GF-D8 (cell line): ENCODE measurements at regions not wholly inside any gene's neighbourhood (a gene's known extent, or its start where the extent isn't known, plus 50 kb on each side); places are given as distances from the start of the nearest gene placed in this dataset.

ENCODE experiments used
- DNase-seq: peaks from one replicate; lab custom pipeline; 2025; lab: John Stamatoyannopoulos, UW

- no peak for DNase-seq
These were observed 86.5 kb downstream of the MTRR start for GRCh38 chr5:7955476-7955875.

GRCh38 chr5:7957329-7957728 is 88.4 kb downstream of the MTRR start:
- DNase-seq, result no peak

GRCh38 chr5:7960142-7960541 is 91.2 kb downstream of the MTRR start:
- DNase-seq, result no peak

GRCh38 chr5:7961540-7961939 is 92.6 kb downstream of the MTRR start:
- DNase-seq, result no peak

GRCh38 chr5:7970816-7971215 is 101.9 kb downstream of the MTRR start:
- DNase-seq, result no peak

GRCh38 chr5:7976411-7977190 is 107.7 kb downstream of the MTRR start:
- DNase-seq, result no peak

- DNase-seq, result no peak
These were observed 109.2 kb downstream of the MTRR start for GRCh38 chr5:7978114-7978513.

- no peak for DNase-seq
These were observed 110.0 kb downstream of the MTRR start for GRCh38 chr5:7978991-7979390.

- no peak for DNase-seq
These were observed 111.9 kb downstream of the MTRR start for GRCh38 chr5:7980881-7981280.

- no peak for DNase-seq
These were observed 114.5 kb downstream of the MTRR start for GRCh38 chr5:7983433-7983832.

GRCh38 chr5:7991125-7991821 is 122.3 kb downstream of the MTRR start:
- no peak for DNase-seq

GRCh38 chr5:7995688-7996294 is 126.8 kb downstream of the MTRR start:
- no peak for DNase-seq

GRCh38 chr5:8005416-8005815 is 136.5 kb downstream of the MTRR start:
- no peak for DNase-seq

GRCh38 chr5:8012131-8012977 is 143.4 kb downstream of the MTRR start:
- no peak for DNase-seq

GRCh38 chr5:8013948-8014710 is 145.2 kb downstream of the MTRR start:
- DNase-seq, result no peak

- peak; percentile 59 for DNase-seq
These were observed 150.8 kb downstream of the MTRR start for GRCh38 chr5:8019719-8020218.

- DNase-seq, result no peak
These were observed 152.0 kb downstream of the MTRR start for GRCh38 chr5:8020861-8021514.

- no peak for DNase-seq
These were observed 159.3 kb downstream of the MTRR start for GRCh38 chr5:8028243-8028642.

- no peak for DNase-seq
These were observed 164.3 kb downstream of the MTRR start for GRCh38 chr5:8033261-8033660.

GRCh38 chr5:8034852-8035251 is 165.9 kb downstream of the MTRR start:
- DNase-seq, result no peak

GRCh38 chr5:8048920-8049319 is 180.0 kb downstream of the MTRR start:
- no peak for DNase-seq
